ENCODE measurements at regions not wholly inside any gene's neighbourhood (a gene's known extent, or its start where the extent isn't known, plus 50 kb on each side); places are given as distances from the start of the nearest gene placed in this dataset.

- DNase-seq = no peak
Observed at GRCh38 chr11:29029452-29029851, 921.3 kb downstream of the METTL15 start.

GRCh38 chr11:29027436-29027835, 919.2 kb downstream of the METTL15 start:
- DNase-seq = no peak

GRCh38 chr11:29026286-29026685, 918.1 kb downstream of the METTL15 start:
- no peak for DNase-seq

- no peak for DNase-seq
Observed at GRCh38 chr11:29025001-29025400, 916.8 kb downstream of the METTL15 start.

- DNase-seq = no peak
Observed at GRCh38 chr11:29024386-29024785, 916.2 kb downstream of the METTL15 start.

- DNase-seq = no peak
Observed at GRCh38 chr11:29023761-29024160, 915.6 kb downstream of the METTL15 start.

- no peak for DNase-seq
Observed at GRCh38 chr11:29022676-29023075, 914.5 kb downstream of the METTL15 start.

GRCh38 chr11:29019960-29020683, 911.9 kb downstream of the METTL15 start:
- DNase-seq = no peak

- no peak for DNase-seq
Observed at GRCh38 chr11:29018631-29019030, 910.4 kb downstream of the METTL15 start.

- no peak for DNase-seq
Observed at GRCh38 chr11:29017941-29018340, 909.8 kb downstream of the METTL15 start.

GRCh38 chr11:29012507-29012906, 904.3 kb downstream of the METTL15 start:
- DNase-seq = no peak

GRCh38 chr11:29009426-29009825, 901.2 kb downstream of the METTL15 start:
- no peak for DNase-seq

GRCh38 chr11:29008481-29008880, 900.3 kb downstream of the METTL15 start:
- DNase-seq = no peak

- DNase-seq = no peak
Observed at GRCh38 chr11:29006668-29007067, 898.5 kb downstream of the METTL15 start.

- no peak for DNase-seq
Observed at GRCh38 chr11:29005401-29005980, 897.3 kb downstream of the METTL15 start.

GRCh38 chr11:29002816-29003215, 894.6 kb downstream of the METTL15 start:
- no peak for DNase-seq

- DNase-seq = no peak
Observed at GRCh38 chr11:28999620-29000019, 891.4 kb downstream of the METTL15 start.

GRCh38 chr11:28992996-28993395, 884.8 kb downstream of the METTL15 start:
- no peak for DNase-seq

- no peak for DNase-seq
Observed at GRCh38 chr11:28984231-28984630, 876.0 kb downstream of the METTL15 start.

GRCh38 chr11:28983780-28984179, 875.6 kb downstream of the METTL15 start:
- DNase-seq = no peak

GRCh38 chr11:28981381-28981780, 873.2 kb downstream of the METTL15 start:
- DNase-seq = no peak

GRCh38 chr11:28976801-28977145, 868.6 kb downstream of the METTL15 start:
- DNase-seq = no peak

- DNase-seq = no peak
Observed at GRCh38 chr11:28976012-28976800, 868.0 kb downstream of the METTL15 start.

- no peak for DNase-seq
Observed at GRCh38 chr11:28969832-28970231, 861.6 kb downstream of the METTL15 start.
